HG02885 (cell line): ENCODE measurements at regions not wholly inside any gene's neighbourhood (a gene's known extent, or its start where the extent isn't known, plus 50 kb on each side); places are given as distances from the start of the nearest gene placed in this dataset.

Source experiments
- ATAC-seq: cut with Tn5 transposase; IDR thresholded peaks from one replicate; pipeline ENCODE4 v1.9.1; 2021; ENCODE audit warnings: mild to moderate bottlenecking; ENCODE audit not compliant: unreplicated experiment, poor library complexity

DNA sequence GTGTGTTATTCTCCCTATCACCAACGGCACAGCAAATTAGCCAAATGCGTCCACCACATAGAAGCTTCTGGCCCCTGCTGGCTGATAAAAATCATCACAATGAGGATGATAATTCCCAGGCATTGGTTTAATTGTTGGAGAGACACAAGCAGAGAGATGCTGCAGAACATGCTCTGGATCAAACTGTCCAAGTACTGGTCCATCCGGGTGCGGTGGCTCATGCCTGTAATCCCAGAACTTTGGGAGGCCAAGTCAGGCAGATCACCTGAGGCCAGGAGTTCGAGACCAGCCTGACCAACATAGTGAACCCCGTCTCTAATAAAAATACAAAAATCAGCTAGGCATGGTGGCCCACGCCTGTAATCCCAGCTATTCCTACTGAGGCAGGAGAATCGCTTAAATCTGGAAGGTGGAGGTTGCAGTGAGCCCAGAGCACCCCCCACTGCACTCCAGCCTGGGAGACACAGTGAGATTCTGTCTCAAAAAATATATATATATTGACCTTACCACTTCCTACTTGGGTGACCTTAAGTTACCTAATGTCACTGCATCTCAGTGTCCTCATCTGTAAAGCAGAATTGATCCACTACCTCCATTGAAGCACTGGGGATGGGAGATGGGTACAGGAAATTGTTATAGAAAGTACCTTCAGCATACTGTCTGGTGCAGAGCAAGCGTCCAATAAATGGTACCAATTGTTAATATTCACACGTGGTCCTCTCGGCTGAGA is 83.7 kb upstream of the EGLN3 start:
- ATAC-seq = no peak

DNA sequence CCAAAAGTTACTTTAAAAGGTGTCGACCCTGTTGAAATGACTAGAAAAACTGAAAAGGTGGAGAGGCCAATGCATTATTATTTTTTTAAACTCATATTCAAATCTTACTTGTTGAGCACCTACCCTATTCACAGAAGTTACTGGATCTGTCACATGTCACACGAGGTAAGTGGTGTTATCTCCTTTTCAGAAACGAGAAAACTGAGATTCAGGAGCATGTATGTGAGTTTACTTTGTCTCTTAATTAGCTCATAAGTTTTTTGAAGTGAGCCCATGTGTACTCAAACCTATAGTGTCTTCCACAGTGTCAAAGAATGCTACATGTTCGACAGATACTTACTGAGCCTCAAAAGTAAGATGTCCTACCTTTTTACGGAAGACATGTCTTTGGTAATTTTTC is 81.8 kb upstream of the EGLN3 start:
- no peak for ATAC-seq

DNA sequence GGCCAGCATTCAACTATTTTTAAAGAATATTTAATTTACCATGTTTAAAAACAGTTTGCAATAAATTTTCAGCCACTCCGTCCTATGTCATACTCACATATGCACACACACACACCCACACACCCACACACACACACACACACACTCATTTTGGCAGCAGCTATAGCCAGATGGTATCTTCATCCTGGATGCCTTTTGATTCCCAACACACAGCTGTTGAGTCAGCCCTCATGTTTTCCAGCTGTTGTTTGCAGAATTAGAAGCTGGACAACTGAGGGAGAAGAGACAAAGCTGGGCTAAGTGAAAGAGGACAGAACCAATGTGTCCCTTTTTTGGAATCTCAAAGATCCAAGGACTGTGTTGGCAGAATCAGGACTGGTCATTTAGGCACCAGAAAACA is 80.0 kb upstream of the EGLN3 start:
- ATAC-seq = no peak

DNA sequence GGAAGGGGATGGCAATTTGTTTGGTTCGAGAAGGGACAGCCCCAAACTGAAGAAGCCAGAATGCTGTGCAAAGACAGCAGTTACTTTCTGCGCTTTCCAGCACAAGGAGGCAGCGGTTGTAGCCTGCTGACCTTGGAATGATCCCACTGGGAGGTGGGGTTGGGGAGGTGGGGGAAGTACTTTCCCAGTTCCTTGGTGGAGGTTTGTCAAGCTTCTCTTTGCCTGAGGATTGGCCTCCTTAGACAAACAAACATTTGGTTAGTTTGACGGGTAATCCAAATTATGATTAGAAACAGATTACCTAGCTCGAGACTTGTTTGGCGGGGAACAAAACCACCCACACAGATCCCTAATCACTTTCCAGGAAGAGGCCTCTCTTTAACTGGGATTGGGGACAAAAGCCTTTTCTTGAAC is 79.1 kb upstream of the EGLN3 start:
- no peak for ATAC-seq

DNA sequence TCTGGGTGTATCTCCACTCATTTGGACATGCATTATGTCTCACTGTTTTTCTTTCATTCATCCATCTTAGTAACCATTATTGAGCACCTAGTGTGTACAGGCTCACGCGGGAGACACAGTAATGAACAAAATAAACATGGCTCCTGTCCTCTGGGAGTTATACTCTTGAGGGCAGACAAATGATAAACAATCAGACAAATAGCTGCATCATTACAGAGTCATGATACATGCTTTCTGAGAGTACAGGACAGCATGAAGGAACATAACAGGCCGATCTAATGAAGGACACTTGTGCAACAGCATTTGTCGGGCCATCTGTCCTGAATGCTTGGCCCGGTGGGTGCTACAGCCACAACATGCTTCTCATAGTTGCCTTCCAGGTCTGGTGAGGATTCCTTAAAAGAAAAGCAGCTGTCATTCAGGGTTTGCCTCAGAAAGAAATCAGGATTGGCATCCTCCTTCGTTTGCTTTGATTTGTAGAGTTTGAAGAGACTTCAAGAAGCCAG is 77.2 kb upstream of the EGLN3 start:
- no peak for ATAC-seq

DNA sequence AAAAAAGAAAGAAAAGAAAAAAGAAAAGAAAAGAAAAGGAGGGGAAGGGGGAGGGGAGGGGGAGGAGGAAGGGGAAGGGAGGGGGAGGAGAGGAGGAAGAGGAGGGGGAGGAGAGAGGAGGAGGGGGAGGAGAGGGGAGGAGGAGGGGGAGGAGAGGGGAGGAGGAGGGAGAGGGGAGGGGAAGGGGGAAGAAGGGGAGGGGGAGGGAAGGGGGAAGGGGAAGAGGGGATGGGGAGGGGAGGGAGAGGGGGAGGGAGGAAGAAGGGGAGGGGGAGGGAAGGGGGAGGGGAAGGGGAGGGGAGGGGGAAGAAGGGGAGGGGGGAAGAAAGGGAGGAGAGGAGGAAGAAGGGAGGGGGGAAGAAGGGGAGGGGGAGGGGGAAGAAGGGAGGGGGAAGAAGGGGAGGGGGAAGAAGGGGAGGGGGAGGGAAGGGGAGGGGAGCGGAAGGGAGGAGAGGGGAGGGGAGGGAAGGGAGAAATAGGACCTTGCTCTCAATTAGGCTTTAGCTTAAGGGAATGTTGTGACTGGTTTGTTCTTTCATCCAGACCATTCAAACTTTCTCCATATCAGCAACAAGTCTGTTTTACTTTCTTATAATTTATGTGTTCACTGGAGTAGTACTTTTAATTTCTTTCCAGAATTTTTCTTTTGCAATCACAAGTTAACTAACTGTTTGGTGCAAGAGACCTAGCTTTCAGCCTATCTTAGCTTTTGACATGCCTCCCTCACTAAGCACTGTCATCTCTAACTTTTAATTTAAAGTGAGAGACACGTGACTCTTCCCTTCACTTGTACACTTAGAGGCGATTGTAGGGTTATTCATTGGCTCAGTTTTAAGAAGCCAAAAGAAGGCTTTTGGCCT is 76.5 kb upstream of the EGLN3 start:
- no peak for ATAC-seq

DNA sequence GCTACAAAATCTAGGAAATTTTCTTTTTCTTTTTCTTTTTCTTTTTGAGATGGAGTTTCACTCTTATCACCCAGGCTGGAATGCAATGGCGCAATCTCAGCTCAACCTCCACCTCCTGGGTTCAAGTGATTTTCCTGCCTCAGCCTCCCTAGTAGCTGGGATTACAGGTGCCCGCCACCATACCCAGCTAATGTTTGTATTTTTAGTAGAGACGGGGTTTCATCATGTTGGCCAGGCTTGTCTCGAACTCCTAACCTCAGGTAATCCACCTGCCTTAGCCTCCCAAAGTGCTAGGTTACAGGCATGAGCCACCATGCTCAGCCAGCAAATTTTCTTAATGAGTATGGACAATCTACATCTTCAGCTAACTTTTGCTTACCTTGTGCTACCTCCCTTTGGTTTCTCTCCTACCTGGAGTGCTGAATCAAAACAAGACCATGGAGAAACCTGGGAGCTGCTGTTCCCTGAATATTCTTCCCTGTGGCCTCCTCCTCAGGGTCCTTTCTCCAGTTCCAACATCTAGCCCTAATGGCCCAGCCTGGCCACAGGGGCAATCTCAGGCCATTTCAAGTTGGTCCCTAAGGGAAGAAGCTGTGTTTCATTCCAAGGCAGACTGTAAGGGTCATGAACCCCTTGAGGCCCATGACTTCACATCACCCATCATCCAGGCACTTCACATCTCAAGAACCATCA is 74.6 kb upstream of the EGLN3 start:
- ATAC-seq = no peak

DNA sequence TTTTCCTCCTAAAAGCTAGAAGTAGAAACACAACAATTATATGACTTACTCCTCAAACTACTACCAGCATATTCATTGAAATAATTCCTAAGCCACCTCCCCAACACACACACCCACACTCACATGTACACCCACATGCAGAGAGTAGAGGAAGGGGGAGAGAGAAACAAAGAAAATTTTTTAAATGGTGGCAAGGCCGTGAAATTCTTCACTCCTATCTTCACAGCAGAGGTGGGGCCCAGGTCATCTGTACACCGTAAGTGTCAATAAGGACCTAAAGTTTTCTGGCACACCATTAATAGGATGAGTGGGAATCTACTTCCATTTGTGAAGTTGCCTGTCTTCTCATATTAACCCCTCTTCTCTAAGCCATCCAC is 73.9 kb upstream of the EGLN3 start:
- ATAC-seq = no peak

DNA sequence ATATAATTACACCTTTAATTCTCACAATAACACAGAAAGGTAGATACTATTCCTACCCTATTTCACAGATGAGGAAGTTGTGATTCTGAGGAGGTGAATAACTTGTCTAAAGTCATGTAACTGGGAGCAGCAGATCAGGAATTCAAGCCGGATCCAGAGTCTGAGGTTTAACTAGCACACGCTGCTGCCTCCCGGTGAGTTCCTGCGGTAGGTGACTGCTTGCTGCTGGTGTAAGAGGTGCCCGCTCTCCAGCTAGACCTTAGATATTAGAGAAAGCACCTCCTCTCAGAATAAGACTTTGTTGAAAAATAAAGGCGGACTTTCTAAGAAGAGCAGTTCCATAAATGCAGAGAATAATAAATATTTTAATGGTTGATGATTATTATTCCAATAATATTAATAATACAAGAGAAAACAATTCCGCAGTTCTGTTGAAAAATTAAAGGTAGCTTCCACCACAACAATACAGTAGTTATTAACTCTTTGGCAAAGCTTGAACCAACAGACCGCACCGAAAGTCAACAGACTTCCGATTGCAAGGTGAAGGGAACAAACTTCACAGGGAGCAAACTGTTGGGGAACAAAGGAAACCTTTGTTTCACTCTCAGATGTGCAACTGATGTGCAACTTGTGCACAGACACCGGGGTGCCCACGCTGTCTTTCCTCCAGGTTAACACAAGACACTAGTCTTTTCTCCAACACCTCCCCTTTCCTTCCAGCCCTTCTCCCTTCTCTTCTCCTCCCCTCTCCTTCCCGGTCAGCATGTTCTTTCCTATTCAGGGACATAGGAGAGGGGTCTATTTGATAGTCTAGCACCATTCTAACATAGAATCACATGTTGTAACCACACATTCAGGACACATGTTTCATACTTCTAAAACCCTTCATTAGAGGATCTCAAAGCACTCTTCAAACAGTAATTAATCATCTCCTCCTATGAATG is 73.2 kb upstream of the EGLN3 start:
- ATAC-seq = no peak

DNA sequence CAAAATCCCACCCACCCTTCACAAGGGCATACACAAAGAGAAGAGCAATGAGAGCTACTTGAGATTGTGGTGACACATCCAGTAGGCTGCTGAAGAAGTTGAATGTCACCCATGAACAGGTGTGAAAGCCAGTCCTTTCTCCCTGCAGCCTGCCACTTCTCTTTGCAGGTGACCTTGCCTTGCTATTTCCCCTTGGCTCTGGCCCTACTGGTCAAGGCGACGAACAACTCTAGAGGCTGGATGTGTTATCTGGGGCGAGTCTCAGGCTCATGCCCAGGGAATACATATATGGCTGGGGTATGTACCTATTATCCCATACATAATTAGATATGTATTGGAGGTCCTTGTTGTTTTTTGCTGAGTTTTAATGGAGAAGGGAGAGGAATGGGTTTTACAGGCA is 70.2 kb upstream of the EGLN3 start:
- no peak for ATAC-seq

DNA sequence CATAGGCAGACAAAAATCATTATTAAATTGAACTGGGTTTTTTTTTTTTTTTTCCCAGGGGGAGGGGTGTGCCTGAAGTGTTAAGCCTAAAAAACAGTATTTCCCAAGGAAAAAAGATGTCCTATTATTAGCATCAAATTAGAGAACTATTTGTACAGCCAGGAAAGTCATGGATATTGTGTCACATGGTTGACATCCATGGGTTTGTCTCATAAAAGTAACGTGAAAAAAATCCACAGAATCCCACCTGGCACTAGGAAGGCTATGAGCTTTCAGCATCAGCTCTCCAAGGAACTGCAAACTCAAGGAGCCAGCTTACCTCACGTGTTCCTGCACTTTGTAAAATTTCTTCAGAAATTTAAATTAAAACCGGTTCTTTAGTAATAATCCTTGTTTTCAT is 69.1 kb upstream of the EGLN3 start:
- ATAC-seq = no peak

DNA sequence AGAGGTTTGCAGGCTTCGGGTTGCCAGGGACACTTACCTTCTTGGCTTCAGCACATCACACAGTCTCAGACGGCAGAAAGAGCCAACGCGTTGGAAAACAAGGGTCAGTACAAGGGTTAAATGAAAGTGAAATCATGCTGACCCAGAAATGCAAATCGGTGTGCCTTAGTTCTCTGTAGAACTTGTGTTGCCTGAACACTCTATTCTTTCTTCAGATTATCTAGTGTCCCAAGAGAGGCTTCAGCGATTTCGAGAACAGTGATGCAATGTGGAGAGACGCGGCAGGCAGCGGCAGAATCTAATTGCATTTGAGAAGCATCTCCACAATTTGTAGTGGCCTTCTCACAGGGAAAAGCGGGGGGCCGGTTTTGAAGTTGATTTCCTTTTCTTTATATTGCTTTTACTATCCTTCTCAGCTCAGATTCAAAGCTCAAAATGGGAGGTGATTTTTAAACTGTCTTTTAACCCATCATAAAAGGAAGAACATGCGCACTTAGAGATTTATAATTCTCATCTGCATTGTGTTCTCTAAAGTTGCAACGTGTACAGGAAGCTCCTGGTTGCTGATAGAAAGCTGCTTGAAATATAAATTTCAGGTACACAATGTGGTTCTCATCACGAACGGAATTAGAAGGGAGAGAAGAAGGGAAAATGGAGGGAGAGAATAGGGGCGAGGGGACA is 67.8 kb upstream of the EGLN3 start:
- ATAC-seq = peak; percentile 89

DNA sequence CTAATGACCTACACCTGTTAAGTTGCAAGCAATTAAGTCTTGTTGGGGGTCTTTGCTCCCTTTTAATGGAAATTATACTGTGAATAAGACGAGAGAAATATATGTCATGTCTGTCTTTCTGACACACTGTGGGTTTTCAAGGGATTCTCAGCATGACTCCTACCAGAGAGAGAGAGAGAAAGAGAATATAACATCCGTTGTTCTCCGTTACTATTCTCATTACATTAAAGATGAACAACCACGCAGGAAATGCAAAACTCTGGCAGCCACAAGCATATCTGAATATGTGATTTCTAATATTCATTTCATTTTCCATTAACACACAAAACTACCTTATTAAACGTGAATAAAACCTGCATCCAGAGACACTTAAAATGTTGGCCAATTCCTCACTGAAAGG is 67.3 kb upstream of the EGLN3 start:
- ATAC-seq = peak; percentile 40

DNA sequence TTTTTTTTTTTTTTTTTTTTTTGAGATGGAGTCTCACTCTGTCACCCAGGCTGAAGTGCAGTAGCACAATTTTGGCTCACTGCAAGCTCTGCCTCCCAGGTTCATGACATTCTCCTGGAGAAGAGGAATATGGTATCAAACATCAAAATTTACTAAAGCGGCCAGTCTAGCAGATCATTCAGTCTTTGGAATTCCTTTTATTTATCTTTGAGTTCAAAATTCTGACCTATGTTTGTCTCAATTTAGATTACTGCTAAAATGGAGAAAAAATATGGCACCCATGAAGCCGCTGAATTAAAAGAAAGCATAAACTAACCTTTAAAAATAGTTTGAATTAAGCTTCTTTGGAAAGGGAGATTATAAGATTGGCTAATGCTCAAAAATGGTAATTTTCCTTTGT is 64.5 kb upstream of the EGLN3 start:
- no peak for ATAC-seq

DNA sequence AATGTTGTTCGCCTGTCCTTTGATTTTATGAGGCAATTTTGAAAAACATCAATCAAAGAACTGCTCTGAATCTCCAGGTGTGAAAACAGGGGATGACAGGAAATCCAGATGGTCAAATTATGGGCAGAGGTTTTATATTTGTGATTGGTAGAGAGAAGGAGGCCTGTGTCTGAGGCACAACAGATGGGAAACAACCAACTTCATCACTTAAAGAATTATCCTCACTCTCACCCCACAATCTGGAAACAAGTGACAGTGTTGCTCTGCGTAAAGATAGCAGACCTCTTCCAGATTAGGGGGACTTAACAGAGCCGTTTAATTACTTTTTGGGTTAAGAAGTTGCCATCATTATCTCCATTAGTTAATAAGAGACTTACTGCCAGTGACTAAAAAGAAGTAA is 64.1 kb upstream of the EGLN3 start:
- ATAC-seq = no peak

DNA sequence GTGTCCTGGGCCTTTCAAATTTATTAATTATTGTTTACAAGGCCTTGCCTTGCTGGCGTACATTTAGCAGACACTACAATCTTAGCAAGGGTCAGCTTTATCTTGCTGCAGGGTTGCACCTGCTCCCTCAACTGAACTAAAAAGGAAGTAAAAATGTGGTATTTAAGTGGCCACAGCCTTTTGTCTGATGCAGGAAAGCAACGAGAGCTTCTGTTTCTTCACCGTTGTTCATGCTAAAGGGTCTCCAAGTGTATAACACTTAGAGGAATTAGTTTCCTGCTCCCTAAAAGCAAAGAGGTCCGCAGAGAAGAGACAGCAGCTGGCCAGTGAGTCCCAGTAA is 62.8 kb upstream of the EGLN3 start:
- peak; percentile 39 for ATAC-seq

DNA sequence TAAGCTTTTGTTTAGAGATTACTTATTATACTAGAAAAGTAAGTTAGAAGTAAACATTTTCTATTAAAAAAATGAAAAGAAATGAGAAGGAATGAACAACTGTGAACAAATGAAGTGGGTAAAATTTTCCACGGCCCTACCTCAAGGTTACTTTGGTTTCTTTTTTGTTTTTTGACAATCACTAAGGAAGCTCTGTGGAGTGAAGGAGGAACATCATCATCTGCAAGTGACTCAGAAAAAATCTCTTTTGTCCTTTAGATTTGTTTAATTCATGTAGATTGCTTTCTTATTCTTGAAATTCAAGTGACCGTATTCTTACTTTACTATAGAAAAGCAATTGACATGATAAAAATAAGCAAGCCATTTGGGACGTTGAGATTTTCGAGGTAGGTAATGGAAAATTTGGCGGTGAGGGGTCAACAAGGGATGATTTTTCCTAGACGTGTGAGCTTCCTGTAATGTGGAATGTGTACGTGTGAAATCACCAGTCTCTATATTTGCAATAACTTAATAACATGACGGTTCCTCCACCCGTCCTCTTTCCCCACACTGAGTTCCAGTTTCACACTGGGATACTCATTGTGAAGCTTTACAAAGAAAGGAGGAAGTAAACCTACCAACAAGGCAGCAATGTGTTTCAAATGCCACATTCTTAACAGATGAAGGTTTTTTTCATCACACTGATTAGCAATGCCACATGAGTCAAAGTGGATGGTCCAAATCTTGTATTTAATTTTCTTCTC is 62.3 kb upstream of the EGLN3 start:
- peak; percentile 81 for ATAC-seq

DNA sequence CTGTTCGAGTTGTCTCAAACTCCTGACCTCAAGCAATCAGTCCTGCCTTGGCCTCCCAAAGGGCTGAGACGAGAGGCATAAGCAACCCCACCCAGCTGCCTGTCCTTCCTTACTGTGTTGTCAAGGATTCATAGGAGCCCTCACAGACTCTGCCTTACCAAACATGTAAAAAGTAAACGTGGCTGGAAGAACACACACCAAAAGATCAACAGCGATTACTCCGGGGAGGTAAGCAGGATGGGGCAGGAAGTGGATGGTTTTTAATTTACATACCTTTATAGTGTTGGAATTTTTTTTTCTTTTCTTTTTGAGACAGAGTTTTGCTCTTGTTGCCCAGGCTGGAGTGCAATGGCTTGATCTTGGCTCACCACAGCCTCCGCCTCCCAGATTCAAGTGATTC is 61.5 kb upstream of the EGLN3 start:
- no peak for ATAC-seq

DNA sequence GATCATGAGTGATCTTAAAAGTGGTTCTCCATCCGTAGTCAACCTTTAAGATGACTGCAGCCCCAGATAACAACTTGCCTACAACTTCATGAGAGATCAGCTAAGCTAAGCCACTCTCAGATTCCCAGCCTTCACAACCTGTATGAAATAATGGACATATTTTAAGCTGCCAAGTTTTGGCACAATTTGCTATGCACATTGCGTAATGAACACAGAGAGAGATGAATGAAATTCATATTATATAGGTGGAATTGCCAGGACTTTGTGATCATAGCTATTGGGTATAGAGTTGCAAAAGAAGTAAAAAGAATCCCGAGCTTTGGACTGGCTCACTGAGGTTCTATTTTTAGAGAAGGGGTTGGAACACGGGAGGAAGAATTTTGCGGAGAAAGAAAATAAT is 59.1 kb upstream of the EGLN3 start:
- ATAC-seq = no peak
